ENCODE measurements at regions not wholly inside any gene's neighbourhood (a gene's known extent, or its start where the extent isn't known, plus 50 kb on each side); places are given as distances from the start of the nearest gene placed in this dataset.

DNA sequence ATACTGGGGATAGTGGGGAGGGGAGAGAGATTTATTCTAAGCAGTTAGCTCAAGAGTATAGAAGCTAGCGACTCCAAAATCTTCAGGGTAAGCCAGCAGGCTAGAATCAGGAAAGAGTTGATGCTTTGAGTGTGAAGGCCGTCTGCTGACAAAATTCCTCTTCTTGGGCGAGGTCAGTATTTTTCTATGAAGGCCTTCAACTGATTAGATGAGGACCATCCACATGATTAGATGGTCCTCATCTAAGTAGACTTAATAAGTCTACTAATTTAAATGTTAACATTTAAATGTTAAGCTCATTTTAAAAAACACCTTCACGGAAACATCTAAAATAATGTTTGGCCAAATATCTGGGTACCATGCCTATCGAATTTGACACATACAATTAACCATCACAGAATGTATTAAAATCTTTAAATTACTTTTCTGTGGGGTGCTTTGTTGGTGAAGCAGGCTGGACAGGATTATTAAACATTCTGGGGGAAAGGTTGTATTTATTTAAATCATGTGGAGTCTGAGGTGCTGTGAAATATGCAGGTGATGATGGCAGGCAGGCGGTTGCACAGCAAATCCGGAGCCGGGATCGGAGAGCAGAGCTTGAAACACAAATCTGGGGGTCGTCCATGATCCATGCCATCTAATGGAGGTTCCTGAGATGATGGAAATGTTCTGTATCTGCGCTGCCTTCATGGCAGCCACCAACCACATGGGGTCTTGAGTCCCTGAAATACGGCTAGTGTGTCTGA lies 49.8 kb upstream of the ADORA2B start:
- no peak for DNase-seq (ENCODE audit: low read depth in 3 of 3)

Data from stimulated activated CD4-positive, alpha-beta T cell treated with anti-CD3 and anti-CD28 coated beads, TNF-alpha, amount 100 ng/mL, for 4 hours (primary cell).